NCI-H345 treated with DMSO at 0.1 percent for 48 hours (cell line): ENCODE measurements at regions not wholly inside any gene's neighbourhood (a gene's known extent, or its start where the extent isn't known, plus 50 kb on each side); places are given as distances from the start of the nearest gene placed in this dataset.
"Not testable (repeated sequence)": the region's sequence is repeated elsewhere in the genome, so short reads cannot be mapped to it uniquely, and the experiment has no call there.

Source experiments
- DNase-seq: peaks from one replicate; lab custom pipeline; 2025; ENCODE audit not compliant: unreplicated experiment; lab: John Stamatoyannopoulos, UW

- no peak for DNase-seq
These were observed 300.2 kb upstream of the VCX start for GRCh38 chrX:7542587-7543380.

GRCh38 chrX:7522860-7523259 is 320.1 kb upstream of the VCX start:
- DNase-seq, result no peak

- DNase-seq, result no peak
These were observed 327.1 kb upstream of the VCX start for GRCh38 chrX:7515681-7516413.

GRCh38 chrX:7514871-7515599 is 327.9 kb upstream of the VCX start:
- no peak for DNase-seq

GRCh38 chrX:7512845-7513244 is 330.1 kb upstream of the VCX start:
- DNase-seq, result no peak

GRCh38 chrX:7503251-7503650 is 339.7 kb upstream of the VCX start:
- DNase-seq, result no peak

GRCh38 chrX:7500386-7500785 is 342.6 kb upstream of the VCX start:
- no peak for DNase-seq

- no peak for DNase-seq
These were observed 338.6 kb upstream of the PUDP start for GRCh38 chrX:7486505-7486904.

- DNase-seq, result no peak
These were observed 337.1 kb upstream of the PUDP start for GRCh38 chrX:7485061-7485460.

GRCh38 chrX:7480721-7481120 is 332.8 kb upstream of the PUDP start:
- no peak for DNase-seq

GRCh38 chrX:7462110-7462509 is 314.2 kb upstream of the PUDP start:
- DNase-seq, result no peak

GRCh38 chrX:7461051-7461450 is 313.1 kb upstream of the PUDP start:
- DNase-seq, result not testable (repeated sequence)

GRCh38 chrX:7447801-7448499 is 300.0 kb upstream of the PUDP start:
- DNase-seq, result no peak

- no peak for DNase-seq
These were observed 298.9 kb upstream of the PUDP start for GRCh38 chrX:7446815-7447214.

- DNase-seq, result no peak
These were observed 297.0 kb upstream of the PUDP start for GRCh38 chrX:7444967-7445366.

- no peak for DNase-seq
These were observed 293.6 kb upstream of the PUDP start for GRCh38 chrX:7441586-7441985.

GRCh38 chrX:7435822-7436221 is 287.9 kb upstream of the PUDP start:
- DNase-seq, result no peak

- DNase-seq, result no peak
These were observed 284.9 kb upstream of the PUDP start for GRCh38 chrX:7432901-7433300.

- no peak for DNase-seq
These were observed 272.8 kb upstream of the PUDP start for GRCh38 chrX:7420717-7421116.

GRCh38 chrX:7414753-7415152 is 266.8 kb upstream of the PUDP start:
- no peak for DNase-seq

- DNase-seq, result no peak
These were observed 264.9 kb upstream of the PUDP start for GRCh38 chrX:7412840-7413239.
